Keratinocyte (primary cell): ENCODE measurements at regions not wholly inside any gene's neighbourhood (a gene's known extent, or its start where the extent isn't known, plus 50 kb on each side); places are given as distances from the start of the nearest gene placed in this dataset.

Experiments
- DNase-seq: peaks from one replicate; pipeline ENCODE4 v3.0.0-alpha.2; 2011; ENCODE audit warnings: low read depth, missing footprints, low spot score
- FAIRE-seq: peaks from 2 replicates; lab custom pipeline; 2011; peaks lifted over from hg19 to GRCh38; lab: Jason Lieb, UNC
- H2AFZ ChIP-seq: 2 replicates; pipeline ENCODE4 v1.6.0; 2012; ENCODE audit warnings: low read length, control low read depth, inconsistent platforms; ENCODE audit not compliant: control insufficient read depth
- H3K27ac ChIP-seq: 2 replicates; pipeline ENCODE4 v1.5.1; 2011; ENCODE audit warnings: low read length; ENCODE audit not compliant: control insufficient read depth, insufficient read depth
- H3K27me3 ChIP-seq: 3 replicates; pipeline ENCODE4 v1.6.0; 2011; ENCODE audit warnings: low read length; ENCODE audit not compliant: control insufficient read depth, insufficient read depth; ENCODE audit errors: extremely low read depth
- H3K36me3 ChIP-seq, 2 experiments: 2 replicates in 1 of 2; 3 replicates in 1 of 2; pipeline ENCODE4 v1.5.1; 2011; ENCODE audit warnings: low read length in 2 of 2, mild to moderate bottlenecking in 1 of 2; ENCODE audit not compliant: control insufficient read depth in 2 of 2, insufficient read depth in 2 of 2; ENCODE audit errors: extremely low read depth in 1 of 2
- H3K4me1 ChIP-seq: 3 replicates; pipeline ENCODE4 v1.5.1; 2011; ENCODE audit warnings: low read length; ENCODE audit not compliant: control insufficient read depth, insufficient read depth; ENCODE audit errors: extremely low read depth
- H3K4me2 ChIP-seq: 3 replicates; pipeline ENCODE4 v1.6.0; 2011; ENCODE audit warnings: low read depth, low read length; ENCODE audit not compliant: control insufficient read depth, insufficient read depth; ENCODE audit errors: extremely low read depth
- H3K4me3 ChIP-seq, 3 experiments: fragments of 200-600 bp in 1 of 3; sonication (generic) in 1 of 3; 2 replicates in 2 of 3; 3 replicates in 1 of 3; pipeline ENCODE4 v1.5.1; 2011 to 2016; ENCODE audit warnings: low read length in 3 of 3, mild to moderate bottlenecking in 3 of 3, control low read depth in 2 of 3, inconsistent platforms in 1 of 3, low read depth in 1 of 3, mixed read lengths in 1 of 3, mixed run types in 1 of 3, moderate library complexity in 1 of 3; ENCODE audit not compliant: control insufficient read depth in 2 of 3, insufficient read depth in 2 of 3; ENCODE audit errors: extremely low read depth in 1 of 3
- H3K79me2 ChIP-seq: 2 replicates; pipeline ENCODE4 v1.6.0; 2012; ENCODE audit warnings: low read length; ENCODE audit not compliant: control insufficient read depth, insufficient read depth
- H3K9ac ChIP-seq: 3 replicates; pipeline ENCODE4 v1.6.0; 2011; ENCODE audit warnings: low read length; ENCODE audit not compliant: control insufficient read depth, insufficient read depth; ENCODE audit errors: extremely low read depth
- H3K9me1 ChIP-seq: 3 replicates; pipeline ENCODE4 v1.6.0; 2011; ENCODE audit warnings: low read length; ENCODE audit not compliant: control insufficient read depth, insufficient read depth; ENCODE audit errors: extremely low read depth
- H3K9me3 ChIP-seq: 2 replicates; pipeline ENCODE4 v1.5.1; 2012; ENCODE audit warnings: low read depth, low read length; ENCODE audit not compliant: control insufficient read depth
- H4K20me1 ChIP-seq: 3 replicates; pipeline ENCODE4 v1.6.0; 2011; ENCODE audit warnings: low read length; ENCODE audit not compliant: control insufficient read depth, insufficient read depth; ENCODE audit errors: extremely low read depth
- CTCF ChIP-seq, 3 experiments: IDR thresholded peaks in 1 of 3; conservative IDR thresholded peaks in 1 of 3; optimal IDR thresholded peaks in 1 of 3; 2 replicates in 2 of 3; 3 replicates in 1 of 3; pipeline versions ENCODE3 to v1.5.1; 2011; ENCODE audit warnings: low read length in 3 of 3, mild to moderate bottlenecking in 3 of 3, moderate library complexity in 2 of 3, control low read depth in 1 of 3, inconsistent platforms in 1 of 3; ENCODE audit not compliant: insufficient read depth in 2 of 3; ENCODE audit errors: extremely low read depth in 1 of 3
- EZH2 ChIP-seq: IDR thresholded peaks from one replicate; pipeline ENCODE4 v1.6.1; 2012; ENCODE audit warnings: inconsistent platforms, mild to moderate bottlenecking, low read length, moderate library complexity
- dilution Hi-C: fragments of 300-500 bp; cut with MboI; formaldehyde crosslinking; loops from one replicate; pipeline ENCODE4 v1.7.0; 2020; ENCODE audit warnings: low sequenced_read_pairs; ENCODE audit not compliant: extremely low pct_ligation_motif_present

GRCh38 chr17:45729294-45729907, 54.7 kb upstream of the CRHR1 start:
- Histone ChIP-seq H3K4me1 (no peaks in the 10 kb centered on the region), H4K20me1 (no peaks in the 10 kb centered on the region), H3K4me3 (no peak overlapping the region), H2AFZ (no peak overlapping the region), H3K9ac (no peak overlapping the region), H3K27ac (no peak overlapping the region), H3K27me3 (peaks cover 12% of the 10 kb centered on the region), H3K9me1 (no peaks in the 10 kb centered on the region), H3K9me3 (no peaks in the 10 kb centered on the region), H3K79me2 (no peaks in the 10 kb centered on the region), H3K4me2 (no peak overlapping the region), H3K36me3 (no peaks in the 10 kb centered on the region)
- no peak for DNase-seq
- dilution Hi-C loops = no loop called here
- no peak for FAIRE-seq
- no peak for TF ChIP-seq EZH2

- no peak for FAIRE-seq
- no peaks in the 10 kb centered on the region for H3K36me3 ChIP-seq
Observed at GRCh38 chr17:45730192-45730591, 53.9 kb upstream of the CRHR1 start.

More at GRCh38 chr17:45730192-45730591, 53.9 kb upstream of the CRHR1 start:
- Histone ChIP-seq H3K4me3 (no peak overlapping the region), H3K79me2 (no peaks in the 10 kb centered on the region), H2AFZ (no peak overlapping the region), H3K9me1 (no peaks in the 10 kb centered on the region), H3K27me3 (peaks cover 12% of the 10 kb centered on the region), H4K20me1 (no peaks in the 10 kb centered on the region), H3K9me3 (no peaks in the 10 kb centered on the region), H3K4me1 (no peaks in the 10 kb centered on the region), H3K9ac (no peak overlapping the region), H3K27ac (no peak overlapping the region), H3K4me2 (no peak overlapping the region)
- TF ChIP-seq EZH2 (no peak), CTCF (optimal IDR thresholded peaks at IDR 0.05 in 1 of 3, IDR thresholded peaks at IDR 0.05 in 1 of 3, conservative IDR thresholded peaks at IDR 0.05 in 1 of 3; ENCODE audit: extremely low read depth in 1 of 3, insufficient read depth in 2 of 3, low read length in 3 of 3) (no peak)
- dilution Hi-C loops = no loop called here
- no peak for DNase-seq
